GM23338 (cell line): ENCODE measurements at regions not wholly inside any gene's neighbourhood (a gene's known extent, or its start where the extent isn't known, plus 50 kb on each side); places are given as distances from the start of the nearest gene placed in this dataset.

Experiments used
- ATAC-seq: fragments of 200-7000 bp; cut with Tn5 transposase; 3 replicates; pipeline ENCODE4 v1.9.1; 2020
- DNase-seq: peaks from one replicate; pipeline ENCODE4 v3.0.0-alpha.2; 2015; ENCODE audit warnings: low spot score
- H2AFZ ChIP-seq: fragments of 200-600 bp; sonication (generic); 2 replicates; pipeline ENCODE4 v1.8.0; 2016; ENCODE audit warnings: antibody characterized with exemption, mild to moderate bottlenecking, moderate library complexity
- H3F3A ChIP-seq: fragments of 200-600 bp; sonication (generic); replicated peaks from 2 replicates; pipeline ENCODE4 v1.8.0; 2017; ENCODE audit warnings: antibody characterized with exemption, mixed run types, low read depth
- H3K27ac ChIP-seq: fragments of 200-600 bp; sonication (generic); 2 replicates; pipeline ENCODE4 v1.6.1; 2016; ENCODE audit warnings: low read depth
- H3K27me3 ChIP-seq: fragments of 200-600 bp; sonication (generic); 2 replicates; pipeline ENCODE4 v1.8.0; 2016; ENCODE audit warnings: mild to moderate bottlenecking, mixed run types, moderate library complexity; ENCODE audit not compliant: insufficient read depth
- H3K36me3 ChIP-seq: fragments of 200-600 bp; sonication (generic); 2 replicates; pipeline ENCODE4 v1.8.0; 2016; ENCODE audit warnings: mild to moderate bottlenecking; ENCODE audit not compliant: insufficient read depth
- H3K4me1 ChIP-seq: fragments of 200-600 bp; sonication (generic); 2 replicates; pipeline ENCODE4 v1.8.0; 2016; ENCODE audit warnings: mild to moderate bottlenecking, moderate library complexity; ENCODE audit not compliant: insufficient read depth
- H3K4me2 ChIP-seq: fragments of 200-600 bp; sonication (generic); 2 replicates; pipeline ENCODE4 v1.7.1; 2017; ENCODE audit warnings: mixed run types
- H3K4me3 ChIP-seq: fragments of 200-600 bp; sonication (generic); 2 replicates; pipeline ENCODE4 v1.6.1; 2016; ENCODE audit warnings: mixed run types
- H3K79me2 ChIP-seq: fragments of 200-600 bp; sonication (generic); replicated peaks from 2 replicates; pipeline ENCODE4 v1.8.0; 2017; ENCODE audit warnings: mild to moderate bottlenecking; ENCODE audit not compliant: insufficient read depth
- H3K9me2 ChIP-seq: fragments of 200-600 bp; sonication (generic); 2 replicates; pipeline ENCODE4 v1.8.0; 2017; ENCODE audit not compliant: insufficient read depth
- H4K20me1 ChIP-seq: fragments of 200-600 bp; sonication (generic); replicated peaks from 2 replicates; pipeline ENCODE4 v1.8.0; 2017; ENCODE audit warnings: mild to moderate bottlenecking; ENCODE audit not compliant: insufficient read depth
- H3K27ac Mint-ChIP-seq: 2 replicates; pipeline ENCODE4 v1.8.0; 2020; ENCODE audit warnings: inconsistent platforms, mild to moderate bottlenecking, moderate library complexity, mixed read lengths
- H3K27me3 Mint-ChIP-seq: 3 replicates; pipeline ENCODE4 v1.8.0; 2022; ENCODE audit warnings: low read depth, mild to moderate bottlenecking, moderate library complexity, mixed read lengths, inconsistent platforms; ENCODE audit not compliant: insufficient read depth, poor library complexity
- H3K36me3 Mint-ChIP-seq: 3 replicates; pipeline ENCODE4 v1.8.0; 2021; ENCODE audit warnings: low read depth, mild to moderate bottlenecking, inconsistent platforms, moderate library complexity, mixed read lengths
- H3K4me1 Mint-ChIP-seq: 3 replicates; pipeline ENCODE4 v1.8.0; 2020; ENCODE audit warnings: mild to moderate bottlenecking, inconsistent platforms, mixed read lengths
- H3K4me3 Mint-ChIP-seq: 3 replicates; pipeline ENCODE4 v1.8.0; 2021; ENCODE audit warnings: moderate library complexity, mild to moderate bottlenecking, inconsistent platforms, mixed read lengths
- H3K9me3 Mint-ChIP-seq: 3 replicates; pipeline ENCODE4 v1.8.0; 2020; ENCODE audit warnings: moderate library complexity, mild to moderate bottlenecking, inconsistent platforms, mixed read lengths
- ETS1 ChIP-seq: IDR thresholded peaks from 2 replicates; pipeline ENCODE4 v1.6.1; 2016; ENCODE audit warnings: antibody characterized with exemption
- EZH2 ChIP-seq: fragments of 200-600 bp; sonication (generic); IDR thresholded peaks from one replicate; pipeline ENCODE4 v1.8.0; 2017; ENCODE audit warnings: antibody characterized with exemption, mild to moderate bottlenecking, low read depth; ENCODE audit not compliant: unreplicated experiment
- JUNB ChIP-seq: IDR thresholded peaks from one replicate; pipeline ENCODE4 v1.6.1; 2016; ENCODE audit warnings: antibody characterized with exemption; ENCODE audit not compliant: unreplicated experiment
- REST ChIP-seq: IDR thresholded peaks from one replicate; pipeline ENCODE4 v1.6.1; 2018; ENCODE audit warnings: antibody characterized with exemption; ENCODE audit not compliant: unreplicated experiment
- STAT1 ChIP-seq: IDR thresholded peaks from one replicate; pipeline ENCODE4 v1.6.1; 2016; ENCODE audit warnings: antibody characterized with exemption; ENCODE audit not compliant: unreplicated experiment
- ZNF114 ChIP-seq: fragments of 250-450 bp; sonication (Bioruptor Pico); IDR thresholded peaks from 2 replicates; pipeline ENCODE4 v1.5.0; 2020; ENCODE audit warnings: mild to moderate bottlenecking, moderate library complexity
- ZNF462 ChIP-seq: fragments of 250-450 bp; sonication (Bioruptor Pico); IDR thresholded peaks from 2 replicates; pipeline ENCODE4 v1.5.0; 2020; ENCODE audit warnings: mild to moderate bottlenecking, moderate library complexity

GRCh38 chr11:90766121-90766520, 543.3 kb upstream of the CHORDC1 start (continued):
- TF ChIP-seq REST, result no peak

GRCh38 chr11:90764691-90765090, 541.8 kb upstream of the CHORDC1 start:
- Histone ChIP-seq H3K27me3 (no peaks in the 10 kb centered on the region), H3K79me2 (no peaks in the 10 kb centered on the region), H3K4me1 (no peaks in the 10 kb centered on the region), H2AFZ (no peak overlapping the region), H3F3A (no peaks in the 10 kb centered on the region), H3K36me3 (no peaks in the 10 kb centered on the region), H3K27ac (no peak overlapping the region), H4K20me1 (no peaks in the 10 kb centered on the region), H3K9me2 (no peaks in the 10 kb centered on the region; the same call in 1 of the 2 replicates), H3K4me3 (no peak overlapping the region), H3K4me2 (no peak overlapping the region)
- TF ChIP-seq REST, result no peak
- TF ChIP-seq STAT1, result no peak
- TF ChIP-seq EZH2, result no peak
- no peak for TF ChIP-seq ZNF462 (CRISPR knock-in tag)
- no peak for TF ChIP-seq ETS1
- TF ChIP-seq ZNF114 (CRISPR knock-in tag), result no peak
- TF ChIP-seq JUNB, result no peak
- no peaks in the 10 kb centered on the region for H3K4me1 Mint-ChIP-seq
- DNase-seq (no peak), ATAC-seq (no peak)
- no peaks in the 10 kb centered on the region for H3K9me3 Mint-ChIP-seq
- H3K4me3 Mint-ChIP-seq, result no peak overlapping the region
- no peak overlapping the region; the same call in 1 of the 2 replicates for H3K27ac Mint-ChIP-seq
- H3K27me3 Mint-ChIP-seq, result peaks cover 1% of the 10 kb centered on the region
- H3K36me3 Mint-ChIP-seq, result no peaks in the 10 kb centered on the region
